Mucosa of descending colon (tissue), 3 donors: ENCODE measurements at regions not wholly inside any gene's neighbourhood (a gene's known extent, or its start where the extent isn't known, plus 50 kb on each side); places are given as distances from the start of the nearest gene placed in this dataset.

Experiments used
- ATAC-seq: fragments of 200-7000 bp; cut with Tn5 transposase; one replicate; pipeline ENCODE4 v1.9.1; 2020; ENCODE audit warnings: mild to moderate bottlenecking, moderate library complexity
- DNase-seq, 3 donors: peaks; one replicate each; pipeline ENCODE4 v3.0.0-alpha.2; 2020
- H3K36me3 ChIP-seq: fragments of 200-600 bp; one replicate; pipeline ENCODE4 v1.8.0; 2021; ENCODE audit warnings: low read depth, mild to moderate bottlenecking
- H3K4me1 ChIP-seq: fragments of 200-600 bp; one replicate; pipeline ENCODE4 v1.8.0; 2021; ENCODE audit warnings: low read depth, mild to moderate bottlenecking
- H3K4me3 ChIP-seq: fragments of 200-600 bp; one replicate; pipeline ENCODE4 v1.8.0; 2021; ENCODE audit warnings: mild to moderate bottlenecking
- H3K9me3 ChIP-seq: fragments of 200-600 bp; one replicate; pipeline ENCODE4 v1.8.0; 2021; ENCODE audit warnings: mild to moderate bottlenecking
- CTCF ChIP-seq: fragments of 200-600 bp; IDR thresholded peaks from one replicate; pipeline ENCODE4 v1.8.0; 2022; ENCODE audit warnings: antibody characterized with exemption, mild to moderate bottlenecking
- intact Hi-C, 2 donors: fragments of 100-400 bp; cut with DNase I in 1 of 2; cut with micrococcal nuclease in 1 of 2; formaldehyde crosslinking; loops; one replicate each; pipeline versions ENCODE4 v1.11.0 to v1.11.1; 2022; cut with DNase I, micrococcal nuclease
- donor health status: DM: no; HTN: no; CAD: no; lungs with moderate emphysema.
- donor health status: DM: no; HTN: no; CAD: no.
- donor health status: DM: no; HTN: yes; CAD: no.

DNA sequence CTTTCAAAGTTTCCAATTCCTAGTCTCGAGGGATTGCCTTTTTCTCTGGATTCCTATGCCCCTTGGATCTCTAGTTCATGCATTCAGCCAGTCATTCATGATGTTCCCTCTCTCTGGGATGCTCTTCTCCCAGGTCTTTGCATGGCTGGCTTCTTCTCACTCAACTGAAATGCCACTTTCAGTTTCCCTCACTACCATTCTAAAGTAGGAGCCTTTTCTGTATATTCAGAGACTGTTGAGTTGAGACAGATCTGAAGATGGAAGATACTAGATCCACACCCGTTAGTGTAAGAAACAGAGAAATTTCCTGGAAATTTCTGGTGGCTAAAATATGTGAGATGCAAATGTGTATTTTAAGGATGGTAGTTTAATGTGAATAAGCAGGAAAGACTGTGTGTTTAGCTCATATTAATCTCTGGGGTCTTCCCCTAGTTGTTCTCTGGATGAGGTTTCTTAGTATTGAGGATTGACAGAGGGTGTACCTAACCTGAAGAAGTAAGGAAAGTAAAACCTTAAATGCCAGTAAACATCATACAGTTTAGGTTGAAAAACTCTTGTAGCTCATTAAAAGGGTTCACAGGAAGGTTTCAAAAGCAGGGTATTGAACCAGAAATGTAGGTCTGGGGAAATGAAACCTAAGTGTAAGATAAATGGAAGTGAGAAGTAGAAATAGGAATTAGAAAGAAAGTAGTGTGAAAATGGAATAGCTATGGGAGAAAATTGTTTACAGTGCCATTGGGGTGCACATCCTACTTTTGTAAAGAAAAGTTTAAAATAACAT, 331.3 kb downstream of the NDFIP2 start:
- H3K4me3 ChIP-seq: no peak overlapping the region
- ATAC-seq (no peak), DNase-seq (no peak)
- intact Hi-C loops: no loop called here
- no peaks in the 10 kb centered on the region for H3K9me3 ChIP-seq
- H3K36me3 ChIP-seq: no peaks in the 10 kb centered on the region
- no peaks in the 10 kb centered on the region for H3K4me1 ChIP-seq
- no peak for TF ChIP-seq CTCF

DNA sequence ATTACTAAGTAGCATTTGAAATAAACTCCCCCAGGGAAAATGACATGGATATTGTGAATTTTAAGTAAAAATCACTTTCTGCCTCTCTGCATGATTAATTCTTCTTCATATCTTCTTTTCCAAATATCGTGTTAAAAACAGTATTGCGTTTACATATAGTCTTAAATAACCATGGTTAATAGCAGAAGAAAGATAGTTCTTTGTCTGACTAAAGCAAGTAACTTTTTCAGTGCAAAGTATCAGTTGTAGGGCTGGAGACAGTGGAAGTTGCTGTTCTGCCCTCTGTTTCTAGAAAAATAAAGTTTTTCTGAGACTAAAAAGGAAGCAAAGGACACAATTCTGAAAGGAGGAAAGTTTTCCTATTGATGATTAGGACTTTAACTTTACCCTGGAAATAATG, 330.2 kb downstream of the NDFIP2 start:
- TF ChIP-seq CTCF: no peak
- Histone ChIP-seq H3K4me3 (no peak overlapping the region), H3K9me3 (no peaks in the 10 kb centered on the region), H3K4me1 (no peaks in the 10 kb centered on the region), H3K36me3 (no peaks in the 10 kb centered on the region)
- ATAC-seq (no peak), DNase-seq (no peak)
- intact Hi-C loops: no loop called here

- intact Hi-C loops: no loop called here
- TF ChIP-seq CTCF: no peak
- ATAC-seq (no peak), DNase-seq (no peak)
- no peaks in the 10 kb centered on the region for H3K9me3 ChIP-seq
- no peaks in the 10 kb centered on the region for H3K36me3 ChIP-seq
- H3K4me1 ChIP-seq: no peaks in the 10 kb centered on the region
- H3K4me3 ChIP-seq: no peak overlapping the region
Measured at GRCh38 chr13:79810669-79811068, 329.7 kb downstream of the NDFIP2 start.

GRCh38 chr13:79810018-79810417, 329.1 kb downstream of the NDFIP2 start:
- intact Hi-C loops: no loop called here
- no peak for TF ChIP-seq CTCF

DNA sequence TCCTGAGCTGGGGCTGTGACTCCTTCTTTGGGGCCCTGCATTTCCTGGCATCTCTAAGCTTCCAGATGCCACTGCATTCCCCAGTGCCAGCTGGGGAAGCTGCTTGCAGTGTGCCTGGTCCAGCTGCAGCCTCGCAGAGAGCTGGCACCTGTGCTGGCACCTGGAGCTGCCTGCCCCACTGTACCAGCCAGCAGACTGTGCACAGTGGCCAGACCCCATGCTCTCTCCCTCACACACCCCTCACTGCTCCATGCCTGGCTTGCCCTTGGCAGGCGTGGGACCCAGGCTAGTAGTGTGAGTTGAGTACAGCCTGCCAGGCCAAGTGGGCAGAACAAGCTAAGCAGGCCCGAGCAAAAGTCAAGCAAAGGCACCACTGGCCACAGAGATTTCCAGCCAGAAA, 327.5 kb downstream of the NDFIP2 start:
- Histone ChIP-seq H3K36me3 (no peaks in the 10 kb centered on the region), H3K4me1 (no peaks in the 10 kb centered on the region), H3K4me3 (no peak overlapping the region), H3K9me3 (no peaks in the 10 kb centered on the region)
- DNase-seq: no peak
- no peak for TF ChIP-seq CTCF
- intact Hi-C loops: no loop called here
- no peak for ATAC-seq

More at GRCh38 chr13:79810018-79810417, 329.1 kb downstream of the NDFIP2 start:
- Histone ChIP-seq H3K4me3 (no peak overlapping the region), H3K4me1 (no peaks in the 10 kb centered on the region), H3K36me3 (no peaks in the 10 kb centered on the region), H3K9me3 (no peaks in the 10 kb centered on the region)
- DNase-seq: no peak
- ATAC-seq: no peak

DNA sequence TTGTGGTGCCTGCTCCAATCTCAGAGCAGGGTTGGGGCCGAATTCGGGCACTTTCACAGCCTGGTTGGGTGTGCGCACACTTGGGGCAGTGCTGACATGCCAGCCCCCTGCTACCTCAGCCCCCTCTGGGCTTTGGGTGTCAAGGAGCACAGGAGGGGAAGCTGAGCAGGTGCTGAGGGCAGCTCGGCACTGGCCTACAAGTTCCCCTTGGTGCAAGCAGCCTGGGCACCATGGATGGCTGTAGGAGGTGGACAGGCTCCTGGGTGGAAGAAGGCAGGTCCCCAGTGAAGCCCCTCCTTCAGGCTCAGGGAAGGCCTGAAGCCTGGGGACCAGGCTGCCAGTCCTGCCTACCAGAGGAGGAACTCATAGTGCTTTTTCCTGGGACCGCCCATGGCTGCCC, 326.6 kb downstream of the NDFIP2 start:
- no peak for DNase-seq
- Histone ChIP-seq H3K9me3 (no peaks in the 10 kb centered on the region), H3K4me1 (no peaks in the 10 kb centered on the region), H3K36me3 (no peaks in the 10 kb centered on the region), H3K4me3 (no peak overlapping the region)
- ATAC-seq: no peak
- intact Hi-C loops: no loop called here
- no peak for TF ChIP-seq CTCF
